ENCODE measurements at regions not wholly inside any gene's neighbourhood (a gene's known extent, or its start where the extent isn't known, plus 50 kb on each side); places are given as distances from the start of the nearest gene placed in this dataset.

DNA sequence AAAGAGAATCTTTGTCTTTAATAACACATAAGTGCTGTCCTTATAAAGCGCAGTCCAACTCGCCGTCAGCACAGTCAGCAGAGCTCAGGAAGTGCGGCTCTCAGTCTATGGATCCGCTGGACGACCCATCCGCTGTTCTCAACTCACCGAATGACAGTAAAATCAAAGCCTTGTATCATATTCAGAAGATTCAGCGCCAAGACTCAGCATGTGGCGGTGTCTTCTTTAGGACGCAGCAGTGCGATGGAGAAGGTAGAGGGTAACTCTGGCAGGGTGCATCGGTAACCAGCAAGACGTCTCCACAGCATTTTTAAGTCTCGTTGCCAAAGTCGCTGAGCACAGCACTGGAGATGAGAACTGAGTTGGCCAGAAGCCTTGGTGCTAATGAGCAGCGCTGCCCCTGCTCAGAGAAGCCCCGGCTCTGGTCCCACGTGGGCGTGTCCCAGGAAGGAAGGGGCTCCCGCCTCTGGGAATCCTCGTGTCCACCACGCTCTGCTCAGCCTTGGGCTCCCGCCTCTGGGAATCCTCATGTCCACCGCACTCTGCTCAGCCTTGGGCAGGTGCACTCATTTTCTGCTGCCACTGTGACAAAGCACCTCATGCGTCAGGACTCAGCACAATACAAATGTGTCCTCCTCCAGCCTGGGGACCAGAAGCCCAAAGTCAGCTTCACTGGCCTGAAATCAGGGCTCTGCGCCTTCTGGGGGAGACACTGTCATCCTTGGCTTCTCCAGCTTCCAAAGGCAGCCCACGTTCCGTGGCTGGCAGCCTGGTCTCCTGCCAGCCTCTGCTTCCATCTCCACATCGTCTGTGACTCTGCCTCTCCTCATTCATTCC is 238.0 kb upstream of the SALL3 start:
- Histone ChIP-seq H3K9me3 (ENCODE audit: control insufficient read depth, insufficient read depth, low read length) (no peaks in the 10 kb centered on the region), H3F3A (ENCODE audit: control insufficient read depth, insufficient read depth) (no peaks in the 10 kb centered on the region), H3K4me1 (ENCODE audit: control insufficient read depth, low read length) (no peaks in the 10 kb centered on the region), H3K27me3 (ENCODE audit: control insufficient read depth, low read length) (no peaks in the 10 kb centered on the region), H3K9me2 (replicated peaks; ENCODE audit: control insufficient read depth, low read length) (no peaks in the 10 kb centered on the region), H3K4me2 (ENCODE audit: low read length) (no peak overlapping the region), H4K20me1 (ENCODE audit: control insufficient read depth, insufficient read depth, low read depth, low read length) (no peaks in the 10 kb centered on the region), H3K27ac (ENCODE audit: low read depth, low read length) (no peak overlapping the region), H3K36me3 (ENCODE audit: control insufficient read depth, low read length) (no peaks in the 10 kb centered on the region), H3K79me2 (ENCODE audit: control insufficient read depth, low read length) (no peaks in the 10 kb centered on the region), H3K4me3 (ENCODE audit: low read length) (no peak overlapping the region)
- TF ChIP-seq, protein P1, sequence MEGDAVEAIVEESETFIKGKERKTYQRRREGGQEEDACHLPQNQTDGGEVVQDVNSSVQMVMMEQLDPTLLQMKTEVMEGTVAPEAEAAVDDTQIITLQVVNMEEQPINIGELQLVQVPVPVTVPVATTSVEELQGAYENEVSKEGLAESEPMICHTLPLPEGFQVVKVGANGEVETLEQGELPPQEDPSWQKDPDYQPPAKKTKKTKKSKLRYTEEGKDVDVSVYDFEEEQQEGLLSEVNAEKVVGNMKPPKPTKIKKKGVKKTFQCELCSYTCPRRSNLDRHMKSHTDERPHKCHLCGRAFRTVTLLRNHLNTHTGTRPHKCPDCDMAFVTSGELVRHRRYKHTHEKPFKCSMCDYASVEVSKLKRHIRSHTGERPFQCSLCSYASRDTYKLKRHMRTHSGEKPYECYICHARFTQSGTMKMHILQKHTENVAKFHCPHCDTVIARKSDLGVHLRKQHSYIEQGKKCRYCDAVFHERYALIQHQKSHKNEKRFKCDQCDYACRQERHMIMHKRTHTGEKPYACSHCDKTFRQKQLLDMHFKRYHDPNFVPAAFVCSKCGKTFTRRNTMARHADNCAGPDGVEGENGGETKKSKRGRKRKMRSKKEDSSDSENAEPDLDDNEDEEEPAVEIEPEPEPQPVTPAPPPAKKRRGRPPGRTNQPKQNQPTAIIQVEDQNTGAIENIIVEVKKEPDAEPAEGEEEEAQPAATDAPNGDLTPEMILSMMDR (IDR thresholded peaks at IDR 0.05; ENCODE audit: low read depth, low read length, poor library complexity, severe bottlenecking), result no peak
- no peak for TF ChIP-seq EZH2phosphoT487 (IDR thresholded peaks at IDR 0.05; ENCODE audit: borderline replicate concordance, low read length)

DNA sequence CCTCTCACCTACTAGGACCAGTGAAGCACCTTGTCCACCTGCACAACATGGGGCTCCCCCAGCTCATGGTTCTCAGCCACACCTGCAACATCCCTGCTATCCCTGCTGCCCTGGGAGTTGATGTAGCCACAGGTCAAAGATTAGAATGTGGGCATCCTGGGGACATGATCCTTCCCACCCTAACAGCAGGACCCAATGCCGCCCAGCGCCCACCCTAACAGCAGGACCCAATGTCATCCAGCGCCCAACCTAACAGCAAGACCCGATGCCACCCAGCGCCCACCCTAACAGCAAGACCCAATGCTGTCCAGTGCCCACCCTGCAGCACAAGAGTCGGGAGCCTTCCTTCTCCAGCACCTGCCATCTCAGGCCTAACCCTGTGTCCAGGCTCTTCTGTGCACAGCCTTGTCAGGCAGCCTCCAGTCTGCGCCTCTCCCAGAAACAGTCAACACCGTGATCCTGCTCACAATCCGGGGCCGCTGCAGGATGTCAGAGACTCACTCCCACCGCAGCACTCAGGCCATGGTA is 237.3 kb upstream of the SALL3 start:
- TF ChIP-seq, protein P1 (IDR thresholded peaks at IDR 0.05; ENCODE audit: low read depth, low read length, poor library complexity, severe bottlenecking), result no peak
- no peak for TF ChIP-seq EZH2phosphoT487 (IDR thresholded peaks at IDR 0.05; ENCODE audit: borderline replicate concordance, low read length)
- Histone ChIP-seq H3F3A (ENCODE audit: control insufficient read depth, insufficient read depth) (no peaks in the 10 kb centered on the region), H3K27ac (ENCODE audit: low read depth, low read length) (no peak overlapping the region), H3K36me3 (ENCODE audit: control insufficient read depth, low read length) (no peaks in the 10 kb centered on the region), H3K4me3 (ENCODE audit: low read length) (no peak overlapping the region), H3K9me2 (replicated peaks; ENCODE audit: control insufficient read depth, low read length) (no peaks in the 10 kb centered on the region), H3K27me3 (ENCODE audit: control insufficient read depth, low read length) (no peaks in the 10 kb centered on the region), H3K79me2 (ENCODE audit: control insufficient read depth, low read length) (no peaks in the 10 kb centered on the region), H3K9me3 (ENCODE audit: control insufficient read depth, insufficient read depth, low read length) (no peaks in the 10 kb centered on the region), H3K4me2 (ENCODE audit: low read length) (no peak overlapping the region), H3K4me1 (ENCODE audit: control insufficient read depth, low read length) (no peaks in the 10 kb centered on the region), H4K20me1 (ENCODE audit: control insufficient read depth, insufficient read depth, low read depth, low read length) (no peaks in the 10 kb centered on the region)

DNA sequence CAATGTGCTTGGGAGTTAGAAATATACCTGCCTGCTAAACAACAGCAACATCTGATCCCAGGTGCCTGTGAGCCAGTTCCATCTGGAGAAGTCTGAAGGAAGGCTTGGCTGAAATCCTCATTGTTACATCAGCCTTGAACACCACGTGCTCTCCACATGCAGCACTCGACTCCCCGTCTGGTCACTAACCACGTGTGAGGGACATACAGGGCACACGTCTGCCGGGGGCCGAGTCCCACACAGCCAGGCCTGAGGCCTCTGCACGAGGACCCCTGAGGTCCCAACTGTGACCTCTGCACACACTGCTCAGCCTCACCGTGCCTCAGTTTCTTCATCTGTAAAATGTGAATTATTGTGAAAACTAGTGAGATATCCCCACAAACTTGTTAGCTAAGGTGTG is 236.5 kb upstream of the SALL3 start:
- no peak overlapping the region for H3K4me2 ChIP-seq (ENCODE audit: low read length)

More for the DNA sequence above, 236.5 kb upstream of the SALL3 start:
- H3K36me3 ChIP-seq (ENCODE audit: control insufficient read depth, low read length), result no peaks in the 10 kb centered on the region
- H3K9me3 ChIP-seq (ENCODE audit: control insufficient read depth, insufficient read depth, low read length), result no peaks in the 10 kb centered on the region
- H3F3A ChIP-seq (ENCODE audit: control insufficient read depth, insufficient read depth), result no peaks in the 10 kb centered on the region
- no peaks in the 10 kb centered on the region for H3K27me3 ChIP-seq (ENCODE audit: control insufficient read depth, low read length)
- no peaks in the 10 kb centered on the region for H3K9me2 ChIP-seq (replicated peaks; ENCODE audit: control insufficient read depth, low read length)
- H3K4me3 ChIP-seq (ENCODE audit: low read length), result no peak overlapping the region
- H3K27ac ChIP-seq (ENCODE audit: low read depth, low read length), result no peak overlapping the region
- H3K79me2 ChIP-seq (ENCODE audit: control insufficient read depth, low read length), result no peaks in the 10 kb centered on the region
- no peaks in the 10 kb centered on the region for H4K20me1 ChIP-seq (ENCODE audit: control insufficient read depth, insufficient read depth, low read depth, low read length)
- no peaks in the 10 kb centered on the region for H3K4me1 ChIP-seq (ENCODE audit: control insufficient read depth, low read length)
- TF ChIP-seq, protein P1 (IDR thresholded peaks at IDR 0.05; ENCODE audit: low read depth, low read length, poor library complexity, severe bottlenecking), result no peak
- no peak for TF ChIP-seq EZH2phosphoT487 (IDR thresholded peaks at IDR 0.05; ENCODE audit: borderline replicate concordance, low read length)
